ENCODE measurements at regions not wholly inside any gene's neighbourhood (a gene's known extent, or its start where the extent isn't known, plus 50 kb on each side); places are given as distances from the start of the nearest gene placed in this dataset.
A peak's percentile ranks its signal among the peaks of the same experiment; 100 is the strongest.

GRCh38 chr9:16133556-16134227 is 580.8 kb downstream of the CCDC171 start:
- DNase-seq (ENCODE audit: low read depth), result peak; percentile 95

GRCh38 chr9:16134351-16134750 is 581.5 kb downstream of the CCDC171 start:
- DNase-seq (ENCODE audit: low read depth), result peak; percentile 39

GRCh38 chr9:16135968-16136367 is 583.1 kb downstream of the CCDC171 start:
- no peak for DNase-seq (ENCODE audit: low read depth)

GRCh38 chr9:16136451-16136850 is 583.6 kb downstream of the CCDC171 start:
- DNase-seq (ENCODE audit: low read depth), result no peak

DNA sequence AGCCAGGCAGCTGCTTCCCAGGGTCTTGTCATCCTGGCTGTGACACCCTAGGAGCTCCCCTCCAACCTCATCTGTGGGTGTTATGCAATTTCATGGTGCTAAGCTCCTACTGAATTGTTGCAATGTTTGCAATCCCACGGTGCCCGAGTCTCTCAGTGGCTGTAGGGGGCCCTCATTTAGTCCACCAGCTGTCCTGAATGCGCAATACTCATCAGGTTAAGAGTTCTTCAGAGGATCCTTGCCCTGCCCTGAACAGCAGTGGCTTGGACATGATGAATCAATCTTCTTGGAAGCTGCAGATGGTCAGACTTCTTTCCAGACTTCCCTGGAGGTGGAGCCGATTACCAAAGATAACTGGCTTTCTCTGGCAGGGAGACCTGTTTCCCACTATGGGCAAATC is 584.1 kb downstream of the CCDC171 start:
- peak; percentile 28 for DNase-seq (ENCODE audit: low read depth)

- DNase-seq (ENCODE audit: low read depth), result peak; percentile 19
Measured at GRCh38 chr9:16138561-16139491, 586.0 kb downstream of the CCDC171 start.

DNA sequence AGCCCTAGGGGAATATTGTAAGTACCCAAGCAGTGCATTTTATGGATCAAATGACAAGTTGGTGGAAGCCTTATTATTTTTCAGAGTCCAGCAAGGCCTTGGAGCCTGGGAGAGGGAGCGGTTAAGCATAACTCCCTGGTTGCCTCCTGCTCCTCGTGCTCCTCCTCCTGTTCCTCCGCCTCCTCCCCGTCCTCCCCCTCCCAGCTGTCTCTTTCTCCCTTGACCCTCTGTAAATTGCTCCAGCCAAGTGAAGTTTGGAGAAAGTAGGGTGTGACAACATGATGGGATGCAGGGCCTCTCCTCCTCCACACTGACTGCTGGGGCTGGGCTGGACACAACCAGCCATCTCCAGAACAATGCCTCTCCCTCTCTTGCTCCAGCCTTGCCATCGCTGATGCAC is 586.9 kb downstream of the CCDC171 start:
- no peak for DNase-seq (ENCODE audit: low read depth)

DNA sequence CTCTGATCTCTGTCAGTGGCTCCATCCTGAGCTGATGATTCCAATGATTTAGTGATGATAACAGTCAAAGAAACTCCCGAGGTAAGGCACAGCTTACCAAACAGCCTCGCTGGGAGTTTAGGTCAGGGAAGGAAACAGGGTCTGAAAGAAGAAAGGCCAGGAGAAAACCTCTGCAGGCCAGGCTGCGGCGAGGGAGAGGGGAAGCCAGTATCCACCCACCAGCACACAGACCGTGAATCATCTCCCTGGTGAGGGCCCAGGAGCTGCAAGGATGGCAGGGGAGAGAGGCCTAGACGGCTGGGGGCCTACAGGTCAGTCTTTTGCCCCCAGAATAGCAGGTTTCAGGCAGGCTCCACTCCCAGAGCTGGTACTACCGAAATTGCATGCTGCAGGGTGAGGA is 590.5 kb downstream of the CCDC171 start:
- no peak for DNase-seq (ENCODE audit: low read depth)

DNA sequence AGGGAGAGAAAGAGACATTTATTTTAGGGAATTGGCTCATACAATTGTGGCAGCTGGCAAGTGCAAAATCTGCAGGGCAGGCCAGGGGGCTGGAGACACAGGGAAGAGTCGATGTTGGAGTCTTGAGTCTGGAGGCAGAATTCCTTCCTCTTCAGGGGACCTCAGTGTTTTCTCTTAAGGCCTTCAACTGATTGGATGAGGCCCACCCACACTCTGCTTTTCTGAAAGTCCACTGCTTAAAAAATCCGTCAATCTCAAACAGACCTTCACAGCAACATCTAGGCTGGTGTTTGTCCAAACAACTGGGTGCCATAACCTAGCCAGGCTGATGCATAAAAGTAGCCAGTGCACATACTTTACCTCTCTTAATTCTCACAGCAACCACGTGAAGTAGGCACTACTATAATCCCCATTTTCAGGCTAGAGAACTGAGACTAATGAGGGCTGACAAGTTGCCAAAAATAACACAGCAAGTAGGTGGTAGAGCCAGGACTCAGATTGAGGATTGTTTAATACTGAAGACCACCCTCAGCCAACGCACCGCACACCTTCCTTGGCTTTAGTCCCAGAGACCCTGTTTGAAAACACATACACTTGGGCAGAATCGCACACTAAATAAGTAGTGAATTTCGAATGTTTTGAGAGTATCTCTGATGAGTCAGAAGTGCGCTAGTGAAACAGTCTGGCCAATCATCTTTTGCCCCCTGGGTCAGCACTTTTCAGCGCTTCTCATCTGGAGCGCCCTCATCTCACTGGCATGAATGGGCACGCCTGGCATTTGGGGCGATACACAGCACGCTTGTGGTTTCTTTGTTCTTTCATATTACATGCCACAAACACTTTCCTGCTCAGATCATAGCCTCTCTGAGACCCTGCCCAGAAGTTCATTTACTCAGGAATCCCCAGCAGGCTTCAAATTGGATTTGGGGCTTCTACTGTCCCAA is 591.4 kb downstream of the CCDC171 start:
- DNase-seq (ENCODE audit: low read depth), result no peak

DNA sequence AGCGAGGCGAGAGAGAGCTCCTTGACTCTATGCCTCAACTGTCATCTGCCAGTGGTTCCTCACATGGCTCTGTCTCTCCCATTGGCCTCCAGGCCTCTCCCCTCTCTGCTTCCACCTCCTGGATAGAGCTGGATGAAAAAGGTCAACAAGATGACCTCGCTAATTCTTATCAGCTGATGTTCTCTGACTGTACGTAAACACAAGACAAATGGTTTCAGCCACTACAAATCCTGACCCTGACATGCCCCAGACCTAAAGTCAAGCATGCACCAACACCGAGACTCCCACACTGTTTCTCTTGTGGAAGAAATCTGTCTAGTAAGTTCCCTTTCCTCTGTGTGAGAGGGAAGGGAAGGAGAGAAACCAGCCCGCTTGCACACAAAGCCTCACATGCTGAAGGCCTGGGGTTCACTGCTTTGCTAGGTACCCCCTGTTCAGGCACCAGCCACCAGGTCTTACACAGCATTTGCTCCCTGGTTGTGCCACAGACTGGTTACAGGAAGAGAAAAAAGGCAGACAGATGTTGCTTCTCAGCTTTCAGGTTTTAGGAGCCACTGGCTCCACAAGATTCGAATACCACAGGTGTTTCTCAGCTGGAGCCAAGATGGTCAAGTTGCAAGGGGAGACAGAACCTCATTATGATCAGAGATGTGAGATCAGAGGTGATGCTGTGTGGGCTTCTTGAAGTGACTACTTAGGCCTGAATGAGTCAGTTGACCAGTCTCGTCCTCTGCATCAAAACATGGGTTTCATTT is 592.5 kb downstream of the CCDC171 start:
- no peak for DNase-seq (ENCODE audit: low read depth)

DNA sequence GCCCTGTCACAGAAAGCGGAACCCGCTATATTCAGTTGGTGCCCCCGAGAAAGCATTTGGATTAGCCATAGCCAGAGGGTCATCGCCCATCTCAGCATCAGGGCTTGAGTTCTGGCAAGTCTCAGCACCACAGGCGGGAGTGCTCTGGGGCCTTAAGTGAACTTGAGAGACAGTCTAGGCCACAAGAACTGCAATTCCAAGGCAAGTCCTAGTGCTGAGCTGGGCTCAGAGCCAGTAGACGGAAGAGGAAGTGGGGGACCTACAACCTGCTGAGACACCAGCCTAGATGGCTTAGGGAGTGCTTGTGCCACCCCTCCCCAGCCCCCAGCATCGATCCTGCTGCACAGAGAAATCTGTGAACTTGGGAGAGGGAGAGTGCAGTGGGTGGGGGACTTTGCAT is 594.9 kb downstream of the CCDC171 start:
- DNase-seq (ENCODE audit: low read depth), result no peak

GRCh38 chr9:16150501-16150900 is 597.7 kb downstream of the CCDC171 start:
- no peak for DNase-seq (ENCODE audit: low read depth)

- no peak for DNase-seq (ENCODE audit: low read depth)
Measured at GRCh38 chr9:16150938-16151650, 598.3 kb downstream of the CCDC171 start.

DNA sequence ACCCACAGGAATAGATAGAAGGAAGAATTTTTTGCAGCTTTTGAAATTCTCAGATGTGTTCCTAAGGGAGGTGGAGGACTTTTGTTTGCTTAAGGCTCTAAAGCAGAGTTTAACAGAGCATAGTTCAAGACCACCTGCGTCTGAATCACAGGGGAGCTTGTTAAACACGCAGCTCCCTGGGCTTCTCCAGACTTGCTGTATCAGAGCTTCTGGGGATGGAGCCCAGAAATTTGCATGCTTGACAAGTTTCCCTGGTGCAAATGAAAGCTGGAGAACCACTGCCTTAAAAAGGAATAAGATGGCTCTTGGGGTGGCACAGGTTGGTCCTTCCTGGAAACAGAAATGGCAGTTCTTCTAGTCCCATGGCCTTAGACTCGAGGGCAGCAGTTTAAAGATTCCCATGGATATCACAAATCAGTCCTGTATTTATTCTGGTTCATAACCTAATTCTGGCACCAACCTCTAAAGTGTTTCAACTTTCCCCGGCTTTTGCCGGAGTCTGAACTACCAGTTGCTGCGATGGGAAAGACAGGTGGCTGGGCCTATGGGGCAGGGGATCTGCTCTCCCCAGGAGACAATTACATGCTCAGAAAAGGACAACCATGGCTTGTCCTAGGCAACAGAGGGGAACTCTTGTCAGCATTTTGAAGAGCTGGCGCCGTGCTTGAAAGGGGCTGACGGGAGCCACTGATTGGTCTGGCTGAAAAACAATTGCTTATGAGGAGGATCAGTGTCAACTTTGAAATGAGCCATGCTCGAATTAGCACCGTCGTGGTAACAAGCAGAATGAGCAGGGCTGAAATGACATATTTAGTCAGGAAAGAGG is 599.6 kb downstream of the CCDC171 start:
- DNase-seq (ENCODE audit: low read depth), result no peak

DNA sequence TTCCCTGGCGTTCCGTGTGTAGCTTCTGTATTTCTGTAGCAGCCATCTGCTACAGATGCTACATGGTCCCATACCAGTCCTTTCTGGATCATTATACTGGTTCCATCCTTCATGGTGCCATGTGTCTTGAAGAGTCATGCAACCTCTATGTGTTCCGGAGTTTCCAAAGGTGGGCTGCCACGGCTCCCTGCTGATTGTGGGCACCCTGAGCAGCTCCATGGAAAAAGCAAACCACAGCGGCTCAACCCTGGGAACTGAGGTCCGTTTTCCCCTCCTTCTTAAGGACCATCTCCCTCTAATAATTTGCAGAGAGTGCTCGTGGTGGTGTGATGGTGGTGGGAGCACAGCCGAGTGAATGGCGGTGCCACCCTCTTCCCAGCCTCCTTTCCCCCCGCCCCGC is 600.4 kb downstream of the CCDC171 start:
- no peak for DNase-seq (ENCODE audit: low read depth)

- DNase-seq (ENCODE audit: low read depth), result no peak
Measured at GRCh38 chr9:16153741-16154140, 600.9 kb downstream of the CCDC171 start.

GRCh38 chr9:16154521-16155078 is 601.8 kb downstream of the CCDC171 start:
- no peak for DNase-seq (ENCODE audit: low read depth)

GRCh38 chr9:16155878-16156277 is 603.0 kb downstream of the CCDC171 start:
- DNase-seq (ENCODE audit: low read depth), result no peak

GRCh38 chr9:16157216-16157615 is 604.4 kb downstream of the CCDC171 start:
- no peak for DNase-seq (ENCODE audit: low read depth)

DNA sequence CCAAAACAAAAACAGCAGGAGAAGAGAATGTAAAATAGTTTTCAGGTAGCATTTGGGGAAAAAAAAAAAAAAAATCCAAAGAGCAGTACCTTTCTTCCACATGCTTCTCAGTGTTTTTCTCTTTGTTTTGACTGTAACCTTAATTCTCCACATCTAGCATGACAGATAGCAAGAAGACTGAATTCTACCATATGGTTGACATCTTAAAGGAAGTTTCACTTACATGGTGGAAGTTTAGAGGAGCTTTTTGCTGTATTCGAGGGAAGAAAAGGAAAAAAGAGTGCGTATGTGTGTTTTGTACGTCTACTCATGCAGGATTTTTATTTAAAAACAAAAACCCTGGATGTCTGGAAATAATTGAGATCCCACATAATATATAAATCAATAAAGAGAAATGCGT is 604.8 kb downstream of the CCDC171 start:
- no peak for DNase-seq (ENCODE audit: low read depth)
